ENCODE measurements at regions not wholly inside any gene's neighbourhood (a gene's known extent, or its start where the extent isn't known, plus 50 kb on each side); places are given as distances from the start of the nearest gene placed in this dataset.

- no peak for TF ChIP-seq CTCF (IDR thresholded peaks at IDR 0.05)
- TF ChIP-seq POLR2A (IDR thresholded peaks at IDR 0.05) = no peak
These were observed 383.9 kb upstream of the FAT3 start for GRCh38 chr11:91840640-91841240.
